ENCODE measurements at regions not wholly inside any gene's neighbourhood (a gene's known extent, or its start where the extent isn't known, plus 50 kb on each side); places are given as distances from the start of the nearest gene placed in this dataset.

DNA sequence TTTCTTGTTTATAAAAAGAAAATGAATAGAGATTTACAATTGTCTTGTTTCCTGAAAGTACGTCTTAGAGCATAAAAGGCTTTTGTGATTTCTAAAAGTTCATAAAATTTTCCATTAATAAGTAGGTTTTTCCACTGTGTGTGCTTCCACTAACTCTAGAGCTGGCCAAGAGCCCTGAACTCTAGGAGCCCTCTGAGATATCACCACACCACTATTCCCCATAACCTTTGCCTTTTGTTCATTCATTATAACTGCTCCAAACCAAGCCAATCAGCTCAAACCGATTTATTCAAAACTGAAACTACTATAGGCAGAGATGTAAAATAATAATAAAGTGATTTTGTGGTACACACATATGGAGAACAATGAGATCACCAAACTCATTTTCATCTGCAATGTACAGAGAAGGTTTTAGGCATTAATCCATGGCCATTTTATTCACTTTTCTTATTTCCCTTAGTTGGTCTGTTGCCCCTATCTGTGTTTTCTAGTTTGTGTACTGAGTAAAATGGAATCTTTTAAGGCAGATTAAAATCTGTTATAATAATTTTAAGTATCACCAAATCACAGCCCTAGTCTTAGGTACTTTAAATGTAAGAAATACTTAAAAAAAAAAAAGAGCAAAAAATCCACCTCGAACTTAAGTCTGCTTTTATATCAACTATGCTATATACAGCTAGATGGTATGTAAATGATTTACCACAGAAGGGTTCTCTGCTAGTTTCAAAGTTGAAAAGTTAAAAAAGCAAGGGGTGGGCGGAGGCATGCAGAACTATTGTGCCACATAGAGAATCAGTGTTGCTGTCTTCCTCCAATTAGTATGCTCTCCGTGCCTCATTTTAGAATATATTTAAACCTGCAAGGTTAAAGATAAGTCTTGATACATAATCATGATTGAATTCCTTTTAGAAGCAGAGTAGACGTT, 311.3 kb downstream of the KLF12 start:
- H3K4me1 ChIP-seq (ENCODE audit: insufficient read depth, low read length, severe bottlenecking) = peaks cover 14% of the 10 kb centered on the region
- TF ChIP-seq, protein P1, sequence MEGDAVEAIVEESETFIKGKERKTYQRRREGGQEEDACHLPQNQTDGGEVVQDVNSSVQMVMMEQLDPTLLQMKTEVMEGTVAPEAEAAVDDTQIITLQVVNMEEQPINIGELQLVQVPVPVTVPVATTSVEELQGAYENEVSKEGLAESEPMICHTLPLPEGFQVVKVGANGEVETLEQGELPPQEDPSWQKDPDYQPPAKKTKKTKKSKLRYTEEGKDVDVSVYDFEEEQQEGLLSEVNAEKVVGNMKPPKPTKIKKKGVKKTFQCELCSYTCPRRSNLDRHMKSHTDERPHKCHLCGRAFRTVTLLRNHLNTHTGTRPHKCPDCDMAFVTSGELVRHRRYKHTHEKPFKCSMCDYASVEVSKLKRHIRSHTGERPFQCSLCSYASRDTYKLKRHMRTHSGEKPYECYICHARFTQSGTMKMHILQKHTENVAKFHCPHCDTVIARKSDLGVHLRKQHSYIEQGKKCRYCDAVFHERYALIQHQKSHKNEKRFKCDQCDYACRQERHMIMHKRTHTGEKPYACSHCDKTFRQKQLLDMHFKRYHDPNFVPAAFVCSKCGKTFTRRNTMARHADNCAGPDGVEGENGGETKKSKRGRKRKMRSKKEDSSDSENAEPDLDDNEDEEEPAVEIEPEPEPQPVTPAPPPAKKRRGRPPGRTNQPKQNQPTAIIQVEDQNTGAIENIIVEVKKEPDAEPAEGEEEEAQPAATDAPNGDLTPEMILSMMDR (IDR thresholded peaks at IDR 0.05; ENCODE audit: low read length) = no peak
- no peak for TF ChIP-seq EZH2 (IDR thresholded peaks at IDR 0.05; ENCODE audit: borderline replicate concordance, low read length)
- H3K36me3 ChIP-seq (ENCODE audit: insufficient read depth, low read length) = 0 out of 2 replicates have a peak, but pooled peaks cover 7% of the 10 kb centered on the region
- no peak overlapping the region for H3K4me3 ChIP-seq (ENCODE audit: low read depth, low read length, poor library complexity, severe bottlenecking)
- H3K4me2 ChIP-seq (ENCODE audit: low read length) = no peak overlapping the region
- H4K20me1 ChIP-seq (ENCODE audit: insufficient read depth, low read length) = no peaks in the 10 kb centered on the region
- H3K79me2 ChIP-seq (ENCODE audit: insufficient read depth, low read length) = no peaks in the 10 kb centered on the region
- H3K9me2 ChIP-seq (ENCODE audit: low read depth, low read length) = no peaks in the 10 kb centered on the region
- H3K27me3 ChIP-seq (ENCODE audit: insufficient read depth, low read length) = no peaks in the 10 kb centered on the region
- no peak overlapping the region for H3K27ac ChIP-seq (ENCODE audit: low read depth, low read length, poor library complexity, severe bottlenecking)
- H2AFZ ChIP-seq (ENCODE audit: low read length) = no peak overlapping the region
- H3F3A ChIP-seq (ENCODE audit: insufficient read depth, low read length) = no peaks in the 10 kb centered on the region
- no peaks in the 10 kb centered on the region for H3K9me3 ChIP-seq (ENCODE audit: low read length)
- H3K9ac ChIP-seq (ENCODE audit: low read length) = no peak overlapping the region

DNA sequence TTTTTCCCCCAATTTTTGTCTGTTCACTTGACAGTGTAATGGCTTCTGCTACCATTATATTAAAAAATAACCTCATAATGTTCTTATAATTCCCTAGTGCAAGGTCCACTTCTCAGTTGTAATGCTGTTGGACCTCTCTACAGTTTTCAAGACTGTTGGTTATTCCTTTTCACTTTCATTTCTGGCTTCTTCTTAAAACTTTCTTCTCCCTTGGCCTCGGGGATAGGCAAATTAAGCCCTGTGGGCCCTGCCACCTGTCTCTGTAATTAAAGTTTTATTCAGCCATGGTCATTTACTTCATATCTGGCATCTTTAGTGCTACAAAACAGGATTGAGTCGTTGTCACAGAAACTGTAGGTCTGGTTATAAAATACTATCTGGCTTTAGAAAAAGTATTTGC, 313.5 kb downstream of the KLF12 start:
- Histone ChIP-seq H4K20me1 (ENCODE audit: insufficient read depth, low read length) (no peaks in the 10 kb centered on the region), H3K4me2 (ENCODE audit: low read length) (no peak overlapping the region), H3K9me3 (ENCODE audit: low read length) (no peaks in the 10 kb centered on the region), H3K4me1 (ENCODE audit: insufficient read depth, low read length, severe bottlenecking) (peaks cover 14% of the 10 kb centered on the region), H3K9me2 (ENCODE audit: low read depth, low read length) (no peaks in the 10 kb centered on the region), H3K27me3 (ENCODE audit: insufficient read depth, low read length) (no peaks in the 10 kb centered on the region), H3K9ac (ENCODE audit: low read length) (no peak overlapping the region), H3K79me2 (ENCODE audit: insufficient read depth, low read length) (no peaks in the 10 kb centered on the region), H3F3A (ENCODE audit: insufficient read depth, low read length) (no peaks in the 10 kb centered on the region), H3K36me3 (ENCODE audit: insufficient read depth, low read length) (0 out of 2 replicates have a peak, but pooled peaks cover 7% of the 10 kb centered on the region), H3K4me3 (ENCODE audit: low read depth, low read length, poor library complexity, severe bottlenecking) (no peak overlapping the region), H3K27ac (ENCODE audit: low read depth, low read length, poor library complexity, severe bottlenecking) (no peak overlapping the region), H2AFZ (ENCODE audit: low read length) (no peak overlapping the region)
- TF ChIP-seq, protein P1 (IDR thresholded peaks at IDR 0.05; ENCODE audit: low read length) = no peak
- TF ChIP-seq EZH2 (IDR thresholded peaks at IDR 0.05; ENCODE audit: borderline replicate concordance, low read length) = no peak

- Histone ChIP-seq H3K9ac (ENCODE audit: low read length) (no peak overlapping the region), H3K27ac (ENCODE audit: low read depth, low read length, poor library complexity, severe bottlenecking) (no peak overlapping the region), H3K4me3 (ENCODE audit: low read depth, low read length, poor library complexity, severe bottlenecking) (no peak overlapping the region), H3K4me2 (ENCODE audit: low read length) (no peak overlapping the region), H3K79me2 (ENCODE audit: insufficient read depth, low read length) (no peaks in the 10 kb centered on the region), H3K9me3 (ENCODE audit: low read length) (no peaks in the 10 kb centered on the region), H3F3A (ENCODE audit: insufficient read depth, low read length) (no peaks in the 10 kb centered on the region), H4K20me1 (ENCODE audit: insufficient read depth, low read length) (no peaks in the 10 kb centered on the region), H3K9me2 (ENCODE audit: low read depth, low read length) (no peaks in the 10 kb centered on the region), H2AFZ (ENCODE audit: low read length) (no peak overlapping the region), H3K36me3 (ENCODE audit: insufficient read depth, low read length) (0 out of 2 replicates have a peak, but pooled peaks cover 7% of the 10 kb centered on the region), H3K27me3 (ENCODE audit: insufficient read depth, low read length) (no peaks in the 10 kb centered on the region), H3K4me1 (ENCODE audit: insufficient read depth, low read length, severe bottlenecking) (peaks cover 14% of the 10 kb centered on the region)
- TF ChIP-seq EZH2 (IDR thresholded peaks at IDR 0.05; ENCODE audit: borderline replicate concordance, low read length) = no peak
- TF ChIP-seq, protein P1 (IDR thresholded peaks at IDR 0.05; ENCODE audit: low read length) = no peak
Observed at GRCh38 chr13:73820285-73820684, 313.9 kb downstream of the KLF12 start.
